NB4 (cell line): ENCODE measurements at regions not wholly inside any gene's neighbourhood (a gene's known extent, or its start where the extent isn't known, plus 50 kb on each side); places are given as distances from the start of the nearest gene placed in this dataset.

Experiments used
- CTCF ChIP-seq: IDR thresholded peaks from one replicate; pipeline ENCODE4 v1.5.1; 2012; ENCODE audit warnings: low read depth, low read length
- MAX ChIP-seq: IDR thresholded peaks from 2 replicates; pipeline ENCODE4 v1.6.1; 2011; ENCODE audit warnings: low read depth, low read length
- MYC ChIP-seq: IDR thresholded peaks from 2 replicates; pipeline ENCODE4 v1.6.1; 2011; ENCODE audit warnings: low read depth, low read length
- POLR2A ChIP-seq: IDR thresholded peaks from 2 replicates; pipeline ENCODE4 v1.6.1; 2011; ENCODE audit warnings: mild to moderate bottlenecking; ENCODE audit not compliant: insufficient read length; ENCODE audit errors: extremely low read depth

DNA sequence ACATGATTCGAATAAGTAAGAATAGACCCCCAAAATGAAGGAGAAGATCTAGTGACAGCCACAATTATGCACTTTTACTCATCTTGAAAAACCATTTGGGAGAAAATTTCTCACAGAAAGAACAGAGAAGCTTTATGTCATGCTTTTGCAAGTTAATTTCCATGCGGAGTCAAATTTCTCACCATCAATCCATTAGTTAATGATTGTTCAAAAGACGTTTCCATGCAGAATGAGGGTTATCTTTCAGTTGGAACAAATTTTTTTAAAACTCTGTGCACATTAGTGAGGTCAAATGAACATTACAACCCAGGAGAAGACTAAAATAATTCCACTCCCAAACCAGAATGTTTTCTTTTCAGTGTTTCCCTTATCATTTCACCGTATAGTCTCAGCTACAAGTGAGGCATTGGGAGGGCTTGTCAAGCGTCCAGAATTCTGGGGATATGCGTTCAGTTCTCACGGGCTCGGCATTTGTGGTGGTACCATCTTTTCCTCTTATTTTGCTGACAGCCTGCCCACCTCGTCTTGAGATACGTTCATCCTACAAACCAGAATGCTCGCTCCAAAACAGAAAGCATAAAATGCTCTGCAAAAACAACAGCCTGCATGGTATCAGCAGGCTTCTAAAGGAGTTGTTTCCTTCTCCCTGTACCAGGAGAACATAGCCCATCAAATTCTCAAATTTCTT, 130.8 kb upstream of the TBL1X start:
- TF ChIP-seq POLR2A (no peak), CTCF (no peak), MAX (no peak), MYC (no peak)
